GM21529 (cell line): ENCODE measurements at regions not wholly inside any gene's neighbourhood (a gene's known extent, or its start where the extent isn't known, plus 50 kb on each side); places are given as distances from the start of the nearest gene placed in this dataset.

Source experiments
- ATAC-seq: cut with Tn5 transposase; IDR thresholded peaks from one replicate; pipeline ENCODE4 v1.9.1; 2021; ENCODE audit not compliant: unreplicated experiment

GRCh38 chr20:7232796-7233195 is 465.3 kb downstream of the BMP2 start:
- no peak for ATAC-seq

GRCh38 chr20:7237251-7237650 is 469.8 kb downstream of the BMP2 start:
- ATAC-seq = no peak

GRCh38 chr20:7240490-7240889 is 473.0 kb downstream of the BMP2 start:
- ATAC-seq = no peak

GRCh38 chr20:7248281-7249201 is 481.1 kb downstream of the BMP2 start:
- ATAC-seq = no peak

- no peak for ATAC-seq
Observed at GRCh38 chr20:7250337-7250736, 482.9 kb downstream of the BMP2 start.

- no peak for ATAC-seq
Observed at GRCh38 chr20:7257099-7257498, 489.6 kb downstream of the BMP2 start.

- no peak for ATAC-seq
Observed at GRCh38 chr20:7257692-7258466, 490.4 kb downstream of the BMP2 start.

- no peak for ATAC-seq
Observed at GRCh38 chr20:7262803-7263202, 495.3 kb downstream of the BMP2 start.

- no peak for ATAC-seq
Observed at GRCh38 chr20:7264137-7264536, 496.7 kb downstream of the BMP2 start.

- ATAC-seq = no peak
Observed at GRCh38 chr20:7269452-7269851, 502.0 kb downstream of the BMP2 start.

GRCh38 chr20:7272512-7272911 is 505.0 kb downstream of the BMP2 start:
- no peak for ATAC-seq

GRCh38 chr20:7274870-7275269 is 507.4 kb downstream of the BMP2 start:
- ATAC-seq = no peak

GRCh38 chr20:7275645-7276237 is 508.3 kb downstream of the BMP2 start:
- ATAC-seq = no peak

- no peak for ATAC-seq
Observed at GRCh38 chr20:7285918-7286556, 518.6 kb downstream of the BMP2 start.

GRCh38 chr20:7291323-7291943 is 523.9 kb downstream of the BMP2 start:
- no peak for ATAC-seq

GRCh38 chr20:7291946-7292345 is 524.5 kb downstream of the BMP2 start:
- ATAC-seq = no peak

GRCh38 chr20:7294816-7295360 is 527.4 kb downstream of the BMP2 start:
- ATAC-seq = no peak

- no peak for ATAC-seq
Observed at GRCh38 chr20:7301807-7302206, 534.3 kb downstream of the BMP2 start.

GRCh38 chr20:7302250-7302649 is 534.8 kb downstream of the BMP2 start:
- ATAC-seq = no peak

GRCh38 chr20:7305976-7306375 is 538.5 kb downstream of the BMP2 start:
- no peak for ATAC-seq
